Loucy (cell line): ENCODE measurements at regions not wholly inside any gene's neighbourhood (a gene's known extent, or its start where the extent isn't known, plus 50 kb on each side); places are given as distances from the start of the nearest gene placed in this dataset.
A peak's percentile ranks its signal among the peaks of the same experiment; 100 is the strongest.

Experiments
- H2AFZ ChIP-seq: fragments of 200-600 bp; sonication (generic); 2 replicates; pipeline ENCODE4 v1.6.0; 2016; ENCODE audit warnings: antibody characterized with exemption, mild to moderate bottlenecking, low read length, moderate library complexity
- H3F3A ChIP-seq: fragments of 200-600 bp; 2 replicates; pipeline ENCODE4 v1.6.0; 2016; ENCODE audit warnings: antibody characterized with exemption, low read depth, mild to moderate bottlenecking
- H3K27me3 ChIP-seq: fragments of 200-600 bp; sonication (generic); 2 replicates; pipeline ENCODE4 v1.6.1; 2014; ENCODE audit warnings: low read length, mild to moderate bottlenecking; ENCODE audit not compliant: insufficient read depth, poor library complexity, severe bottlenecking
- H3K36me3 ChIP-seq: fragments of 200-600 bp; sonication (generic); 2 replicates; pipeline ENCODE4 v1.6.1; 2016; ENCODE audit warnings: low read length; ENCODE audit not compliant: insufficient read depth
- H3K4me1 ChIP-seq: fragments of 200-600 bp; sonication (generic); 2 replicates; pipeline ENCODE4 v1.5.1; 2014; ENCODE audit warnings: low read length, mild to moderate bottlenecking; ENCODE audit not compliant: insufficient read depth, poor library complexity, severe bottlenecking
- H3K4me2 ChIP-seq: fragments of 200-600 bp; sonication (generic); 2 replicates; pipeline ENCODE4 v1.6.0; 2014; ENCODE audit warnings: antibody characterized with exemption, low read length, low read depth, mild to moderate bottlenecking; ENCODE audit not compliant: poor library complexity, severe bottlenecking
- H3K4me3 ChIP-seq: fragments of 200-600 bp; sonication (generic); 2 replicates; pipeline ENCODE4 v1.5.1; 2014; ENCODE audit warnings: low read length, mild to moderate bottlenecking, mixed read lengths; ENCODE audit not compliant: poor library complexity, severe bottlenecking
- H3K79me2 ChIP-seq: fragments of 200-600 bp; sonication (generic); 2 replicates; pipeline ENCODE4 v1.6.1; 2014; ENCODE audit warnings: low read length; ENCODE audit not compliant: insufficient read depth
- H3K9ac ChIP-seq: fragments of 200-600 bp; sonication (generic); 2 replicates; pipeline ENCODE4 v1.6.0; 2014; ENCODE audit warnings: mild to moderate bottlenecking, low read depth, low read length, moderate library complexity; ENCODE audit not compliant: poor library complexity, severe bottlenecking
- H3K9me2 ChIP-seq: fragments of 200-600 bp; sonication (generic); replicated peaks from 2 replicates; pipeline ENCODE4 v1.6.1; 2016; ENCODE audit warnings: low read depth, low read length, mixed read lengths
- H3K9me3 ChIP-seq: fragments of 200-600 bp; sonication (generic); 2 replicates; pipeline ENCODE4 v1.6.1; 2014; ENCODE audit warnings: mild to moderate bottlenecking, antibody characterized with exemption, low read length, low read depth; ENCODE audit not compliant: insufficient read depth
- H4K20me1 ChIP-seq: fragments of 200-600 bp; sonication (generic); 2 replicates; pipeline ENCODE4 v1.6.0; 2014; ENCODE audit warnings: antibody characterized with exemption, low read length, mild to moderate bottlenecking; ENCODE audit not compliant: insufficient read depth, poor library complexity, severe bottlenecking
- EZH2phosphoT487 ChIP-seq: fragments of 200-600 bp; IDR thresholded peaks from 2 replicates; pipeline ENCODE4 v1.6.1; 2018; ENCODE audit warnings: antibody characterized with exemption, mild to moderate bottlenecking, moderate library complexity, borderline replicate concordance
- TF ChIP-seq, protein P1 (sequence below): fragments of 200-600 bp; sonication (generic); conservative IDR thresholded peaks from 2 replicates; pipeline ENCODE4 v1.5.1; 2014; ENCODE audit warnings: mild to moderate bottlenecking, antibody characterized with exemption, low read length

DNA sequence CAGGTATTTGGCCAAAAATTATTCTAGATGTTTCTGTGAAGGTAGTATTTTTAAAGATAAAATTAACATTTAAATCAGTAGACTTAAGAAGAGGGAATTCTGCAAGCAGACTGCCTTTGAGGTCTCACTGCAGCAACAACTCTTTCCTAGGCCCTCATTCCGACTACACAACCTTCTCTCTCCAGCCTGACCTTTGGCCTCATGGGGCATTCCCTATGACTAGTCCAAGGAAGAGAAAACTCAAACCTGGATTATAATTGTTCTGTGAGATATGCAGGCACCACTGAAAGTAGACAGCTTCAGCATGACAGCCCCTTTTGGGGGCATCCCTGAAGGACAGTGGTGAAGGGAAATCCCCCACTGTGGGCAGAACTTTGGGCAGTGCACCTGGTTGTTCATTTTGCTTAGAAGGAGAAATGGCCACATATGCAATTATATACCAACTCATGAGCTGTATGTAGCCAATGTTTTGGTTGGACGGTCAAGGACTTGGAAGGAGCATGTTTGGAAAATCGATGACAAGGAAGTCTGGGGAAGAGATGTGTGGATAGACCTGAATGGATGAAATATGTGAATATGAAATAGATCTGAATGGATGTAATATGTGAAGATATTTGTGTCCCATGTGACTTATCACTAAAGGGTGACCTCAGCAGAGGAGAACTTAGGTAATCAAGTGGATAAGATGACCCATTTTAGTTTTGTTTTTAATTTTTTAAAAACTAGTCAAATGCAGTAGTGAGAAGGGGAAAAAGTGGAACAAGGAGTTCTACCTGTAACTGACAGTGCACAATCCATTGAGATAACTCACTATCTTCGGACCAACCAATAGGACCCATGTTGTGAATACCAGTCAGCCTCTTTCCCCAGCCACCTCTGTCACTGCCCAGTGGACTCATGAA is 233.3 kb upstream of the FOXN3 start:
- no peaks in the 10 kb centered on the region for H3F3A ChIP-seq
- H3K9ac ChIP-seq: no peak overlapping the region
- H3K79me2 ChIP-seq: no peaks in the 10 kb centered on the region
- no peaks in the 10 kb centered on the region for H3K27me3 ChIP-seq
- peaks cover 12% of the 10 kb centered on the region for H3K4me1 ChIP-seq
- TF ChIP-seq EZH2phosphoT487: no peak
- TF ChIP-seq, protein P1, sequence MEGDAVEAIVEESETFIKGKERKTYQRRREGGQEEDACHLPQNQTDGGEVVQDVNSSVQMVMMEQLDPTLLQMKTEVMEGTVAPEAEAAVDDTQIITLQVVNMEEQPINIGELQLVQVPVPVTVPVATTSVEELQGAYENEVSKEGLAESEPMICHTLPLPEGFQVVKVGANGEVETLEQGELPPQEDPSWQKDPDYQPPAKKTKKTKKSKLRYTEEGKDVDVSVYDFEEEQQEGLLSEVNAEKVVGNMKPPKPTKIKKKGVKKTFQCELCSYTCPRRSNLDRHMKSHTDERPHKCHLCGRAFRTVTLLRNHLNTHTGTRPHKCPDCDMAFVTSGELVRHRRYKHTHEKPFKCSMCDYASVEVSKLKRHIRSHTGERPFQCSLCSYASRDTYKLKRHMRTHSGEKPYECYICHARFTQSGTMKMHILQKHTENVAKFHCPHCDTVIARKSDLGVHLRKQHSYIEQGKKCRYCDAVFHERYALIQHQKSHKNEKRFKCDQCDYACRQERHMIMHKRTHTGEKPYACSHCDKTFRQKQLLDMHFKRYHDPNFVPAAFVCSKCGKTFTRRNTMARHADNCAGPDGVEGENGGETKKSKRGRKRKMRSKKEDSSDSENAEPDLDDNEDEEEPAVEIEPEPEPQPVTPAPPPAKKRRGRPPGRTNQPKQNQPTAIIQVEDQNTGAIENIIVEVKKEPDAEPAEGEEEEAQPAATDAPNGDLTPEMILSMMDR: no peak
- no peaks in the 10 kb centered on the region for H3K9me3 ChIP-seq
- no peaks in the 10 kb centered on the region for H3K9me2 ChIP-seq
- H3K36me3 ChIP-seq: no peaks in the 10 kb centered on the region
- H3K4me2 ChIP-seq: no peak overlapping the region
- H2AFZ ChIP-seq: no peak overlapping the region
- no peak overlapping the region for H3K4me3 ChIP-seq
- no peaks in the 10 kb centered on the region for H4K20me1 ChIP-seq

DNA sequence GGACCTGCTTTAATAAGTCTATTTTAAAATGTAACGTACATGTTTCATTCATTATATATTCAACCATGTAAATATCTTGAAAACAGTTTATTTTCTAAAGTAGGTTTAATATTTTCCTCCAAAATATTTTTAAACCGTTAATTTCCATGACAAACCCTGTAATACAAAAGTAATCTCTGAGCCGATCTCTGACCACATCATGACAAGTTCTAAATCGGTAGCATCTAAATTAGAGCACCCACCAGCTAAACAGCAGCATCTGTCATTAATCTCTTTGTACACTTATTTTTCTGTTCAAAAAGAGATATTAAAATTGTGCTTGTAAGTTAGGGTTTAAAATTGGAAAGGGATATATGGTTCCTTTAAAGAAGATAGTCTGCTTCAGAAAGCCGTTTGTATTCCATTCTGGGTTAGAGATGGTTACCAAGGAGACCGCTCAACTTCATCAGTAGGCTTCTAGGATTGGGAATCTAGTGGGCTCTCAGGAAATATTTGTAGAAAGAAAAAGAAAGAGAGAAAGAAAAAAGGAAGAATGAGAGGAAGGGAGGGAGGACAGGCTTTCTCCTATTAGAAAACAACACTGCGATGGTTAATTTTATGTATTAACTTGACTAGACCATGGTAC is 232.5 kb upstream of the FOXN3 start:
- H3K9ac ChIP-seq: no peak overlapping the region
- H2AFZ ChIP-seq: no peak overlapping the region
- no peaks in the 10 kb centered on the region for H3K36me3 ChIP-seq
- H3K4me1 ChIP-seq: peaks cover 12% of the 10 kb centered on the region
- no peaks in the 10 kb centered on the region for H3K9me2 ChIP-seq
- TF ChIP-seq, protein P1: no peak
- TF ChIP-seq EZH2phosphoT487: no peak
- H3K9me3 ChIP-seq: no peaks in the 10 kb centered on the region
- H3K27me3 ChIP-seq: no peaks in the 10 kb centered on the region
- H4K20me1 ChIP-seq: no peaks in the 10 kb centered on the region
- no peaks in the 10 kb centered on the region for H3K79me2 ChIP-seq
- no peak overlapping the region for H3K4me3 ChIP-seq
- H3F3A ChIP-seq: no peaks in the 10 kb centered on the region
- H3K4me2 ChIP-seq: peak overlapping the region; percentile 21

DNA sequence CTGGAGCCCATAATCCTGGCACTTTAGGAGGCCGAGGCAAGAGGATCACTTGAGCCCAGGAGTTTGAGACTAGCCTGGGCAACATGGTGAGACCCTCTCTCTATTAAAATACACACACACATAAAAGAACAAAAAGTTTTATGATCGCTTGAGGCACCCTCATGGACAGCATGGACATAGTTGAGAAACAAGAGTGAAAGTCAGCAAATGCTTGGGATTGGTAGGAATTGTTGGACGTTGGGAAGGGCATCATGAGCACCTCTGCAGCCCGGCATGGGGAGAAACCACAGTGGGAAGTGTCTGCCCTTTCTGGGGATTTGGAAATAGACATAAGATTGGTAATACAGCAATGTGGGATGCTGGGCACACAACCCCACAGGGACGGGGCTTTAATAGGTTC is 231.9 kb upstream of the FOXN3 start:
- no peaks in the 10 kb centered on the region for H3K27me3 ChIP-seq
- no peaks in the 10 kb centered on the region for H4K20me1 ChIP-seq
- H2AFZ ChIP-seq: no peak overlapping the region
- no peaks in the 10 kb centered on the region for H3F3A ChIP-seq
- peak overlapping the region; percentile 21 for H3K4me2 ChIP-seq
- TF ChIP-seq, protein P1: no peak
- TF ChIP-seq EZH2phosphoT487: no peak
- no peaks in the 10 kb centered on the region for H3K9me3 ChIP-seq
- no peaks in the 10 kb centered on the region for H3K79me2 ChIP-seq
- no peaks in the 10 kb centered on the region for H3K9me2 ChIP-seq
- H3K9ac ChIP-seq: no peak overlapping the region
- peaks cover 12% of the 10 kb centered on the region for H3K4me1 ChIP-seq
- H3K4me3 ChIP-seq: no peak overlapping the region
- H3K36me3 ChIP-seq: no peaks in the 10 kb centered on the region
